HUES48 (cell line): ENCODE measurements at regions not wholly inside any gene's neighbourhood (a gene's known extent, or its start where the extent isn't known, plus 50 kb on each side); places are given as distances from the start of the nearest gene placed in this dataset.
A peak's percentile ranks its signal among the peaks of the same experiment; 100 is the strongest.

Experiments
- H3K27ac ChIP-seq: one replicate; pipeline ENCODE4 v1.7.0; 2013; ENCODE audit warnings: low read depth, low read length, inconsistent platforms
- H3K27me3 ChIP-seq: 2 replicates; pipeline ENCODE4 v1.6.1; 2013; ENCODE audit warnings: mild to moderate bottlenecking, low read length; ENCODE audit not compliant: control insufficient read depth, insufficient read depth
- H3K36me3 ChIP-seq: 2 replicates; pipeline ENCODE4 v1.6.1; 2013; ENCODE audit warnings: low read length; ENCODE audit not compliant: control insufficient read depth, insufficient read depth
- H3K4me1 ChIP-seq: 2 replicates; pipeline ENCODE4 v1.6.1; 2013; ENCODE audit warnings: mild to moderate bottlenecking, low read length; ENCODE audit not compliant: control insufficient read depth, insufficient read depth
- H3K4me3 ChIP-seq: 2 replicates; pipeline ENCODE4 v1.5.1; 2013; ENCODE audit warnings: mild to moderate bottlenecking, low read depth, low read length
- H3K9ac ChIP-seq: 2 replicates; pipeline ENCODE4 v1.6.1; 2013; ENCODE audit warnings: mild to moderate bottlenecking, low read depth, low read length, moderate library complexity
- H3K9me3 ChIP-seq: 2 replicates; pipeline ENCODE4 v1.6.1; 2013; ENCODE audit warnings: low read length; ENCODE audit not compliant: control insufficient read depth, insufficient read depth

DNA sequence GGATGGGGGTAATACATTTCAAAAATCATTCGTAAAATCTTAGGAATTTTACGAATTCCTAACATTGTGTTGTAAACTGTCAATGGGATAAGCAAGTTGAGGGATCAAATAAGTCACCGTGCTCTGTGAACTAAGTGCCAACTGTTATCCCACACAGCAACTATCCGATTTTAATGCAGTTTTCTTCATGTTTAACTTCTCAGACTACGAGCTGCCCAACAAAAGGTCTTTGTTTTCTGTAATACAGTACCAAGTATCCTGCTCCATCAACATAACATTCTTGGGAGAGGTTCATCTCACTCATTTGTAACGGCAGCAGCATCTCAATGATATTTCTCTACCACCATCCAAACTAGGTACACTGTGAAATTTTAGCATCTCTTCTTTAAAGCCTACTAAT lies 654.1 kb upstream of the LMCD1 start:
- Histone ChIP-seq H3K4me1 (peaks cover 3% of the 10 kb centered on the region; the same call in 1 of the 2 replicates), H3K9ac (no peak overlapping the region), H3K9me3 (no peaks in the 10 kb centered on the region), H3K27ac (no peak overlapping the region), H3K36me3 (no peaks in the 10 kb centered on the region), H3K4me3 (no peak overlapping the region), H3K27me3 (no peaks in the 10 kb centered on the region)

DNA sequence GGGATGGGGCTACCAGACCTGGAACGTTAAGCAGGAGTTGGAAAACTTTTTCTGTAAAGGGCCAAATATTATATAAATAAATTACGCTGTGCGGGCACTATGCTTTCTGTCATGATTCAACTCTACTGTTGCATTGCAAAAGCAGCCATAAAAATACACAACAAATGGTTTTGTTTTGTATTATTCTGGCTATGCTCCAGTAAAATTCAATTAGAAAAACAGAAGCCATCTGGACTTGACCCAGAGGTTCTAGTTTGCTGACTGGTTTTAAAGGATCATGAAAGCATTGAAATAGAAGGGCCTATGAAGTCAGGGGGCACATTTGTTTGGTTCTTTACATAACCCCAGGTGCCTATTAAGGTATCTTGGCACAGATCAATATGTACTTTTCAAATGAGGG lies 647.4 kb upstream of the LMCD1 start:
- Histone ChIP-seq H3K4me3 (no peak overlapping the region), H3K36me3 (no peaks in the 10 kb centered on the region), H3K4me1 (peaks cover 8% of the 10 kb centered on the region), H3K27me3 (no peaks in the 10 kb centered on the region), H3K27ac (no peak overlapping the region), H3K9ac (no peak overlapping the region), H3K9me3 (no peaks in the 10 kb centered on the region)

DNA sequence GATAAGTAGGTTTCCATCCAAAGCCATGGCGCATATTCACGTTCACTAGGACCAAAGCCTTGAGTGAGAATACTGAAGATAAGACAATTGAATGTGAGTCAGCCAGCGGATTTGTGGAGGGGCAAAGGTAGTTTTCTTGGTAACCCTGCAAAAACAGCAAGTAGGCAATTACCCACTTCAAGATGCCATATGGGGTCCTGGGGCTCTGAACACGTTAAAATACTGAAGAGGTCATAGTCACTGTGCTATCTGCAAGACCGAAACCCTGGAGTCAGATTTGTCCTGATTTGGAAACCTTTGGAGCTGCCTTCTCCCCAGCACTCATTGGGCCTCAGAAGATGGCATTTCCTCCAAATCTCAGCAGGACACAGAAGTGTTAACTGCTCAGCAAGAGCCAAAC lies 646.9 kb upstream of the LMCD1 start:
- Histone ChIP-seq H3K4me3 (no peak overlapping the region), H3K27me3 (no peaks in the 10 kb centered on the region), H3K9ac (no peak overlapping the region), H3K4me1 (peaks cover 8% of the 10 kb centered on the region), H3K9me3 (no peaks in the 10 kb centered on the region), H3K27ac (no peak overlapping the region), H3K36me3 (no peaks in the 10 kb centered on the region)

DNA sequence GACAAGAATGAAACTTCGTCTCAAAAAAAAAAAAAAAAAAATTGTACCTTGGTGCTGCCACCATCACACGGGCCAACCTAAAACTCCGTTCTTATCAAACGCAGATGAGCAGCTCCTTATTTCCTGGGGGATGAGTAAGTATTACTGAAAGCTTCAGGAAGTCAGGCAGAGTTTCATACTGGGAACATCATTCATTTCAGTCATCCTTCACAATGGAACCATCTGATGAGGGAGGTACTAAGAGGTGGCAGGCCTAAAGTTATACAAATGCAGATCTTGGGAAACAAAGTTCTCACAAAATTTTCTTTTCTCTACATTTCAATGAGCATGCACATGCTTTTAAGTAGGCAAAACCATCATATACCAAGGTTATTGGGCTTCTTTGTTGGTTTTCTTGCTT lies 636.0 kb upstream of the LMCD1 start:
- Histone ChIP-seq H3K9ac (no peak overlapping the region), H3K27ac (peak overlapping the region; percentile 17), H3K4me3 (no peak overlapping the region), H3K9me3 (no peaks in the 10 kb centered on the region), H3K27me3 (no peaks in the 10 kb centered on the region), H3K4me1 (no peaks in the 10 kb centered on the region), H3K36me3 (no peaks in the 10 kb centered on the region)

DNA sequence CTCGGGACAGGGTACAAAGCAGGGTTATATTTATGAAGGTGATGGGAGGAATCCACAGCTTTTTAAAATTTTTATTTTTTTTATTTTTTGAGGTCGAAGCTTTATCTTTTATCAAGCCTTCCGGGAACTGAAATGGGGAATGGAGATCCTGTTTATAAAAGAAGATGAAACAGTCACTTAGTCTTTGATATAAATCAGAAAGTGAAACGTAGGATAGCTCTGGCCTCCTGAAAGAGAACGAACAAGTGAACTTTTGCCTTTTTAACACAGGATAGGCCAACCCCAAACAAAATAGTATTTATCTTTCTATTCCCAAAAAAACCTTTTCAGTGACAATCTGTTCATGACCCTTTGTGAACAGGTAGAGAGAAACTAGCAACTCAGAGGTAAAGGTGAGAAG lies 634.0 kb upstream of the LMCD1 start:
- no peaks in the 10 kb centered on the region for H3K27me3 ChIP-seq
- H3K27ac ChIP-seq = no peak overlapping the region
- H3K4me1 ChIP-seq = no peaks in the 10 kb centered on the region
- no peak overlapping the region for H3K4me3 ChIP-seq
- H3K9me3 ChIP-seq = no peaks in the 10 kb centered on the region
- no peak overlapping the region for H3K9ac ChIP-seq
- H3K36me3 ChIP-seq = no peaks in the 10 kb centered on the region

DNA sequence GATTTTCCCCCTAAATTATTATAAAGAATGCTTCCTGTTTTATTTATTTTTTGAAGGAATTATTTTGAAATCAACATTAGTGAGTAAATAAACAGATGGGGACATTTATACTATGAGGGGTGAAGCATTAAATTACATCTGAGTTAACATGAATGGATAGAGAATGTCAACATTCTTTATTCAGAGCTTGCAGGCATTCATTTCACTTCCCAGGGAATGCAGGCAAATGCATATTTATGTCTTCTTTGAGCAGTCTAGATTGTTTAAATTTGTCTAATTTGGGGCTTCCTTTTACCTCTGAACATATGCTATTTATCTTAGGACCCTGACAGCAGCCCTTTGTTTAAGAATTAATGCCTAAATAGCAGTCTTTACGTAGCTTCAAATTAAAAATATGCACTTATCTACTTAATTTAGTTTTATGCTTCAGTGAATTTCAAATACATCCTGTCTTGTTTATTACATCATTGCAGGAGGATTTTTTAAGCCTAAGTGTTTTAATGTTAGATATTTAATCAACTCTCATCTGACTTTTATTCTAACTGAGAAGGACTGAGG lies 630.5 kb upstream of the LMCD1 start:
- no peak overlapping the region for H3K4me3 ChIP-seq
- H3K36me3 ChIP-seq = no peaks in the 10 kb centered on the region
- no peak overlapping the region for H3K27ac ChIP-seq
- H3K27me3 ChIP-seq = no peaks in the 10 kb centered on the region
- no peaks in the 10 kb centered on the region for H3K4me1 ChIP-seq
- H3K9ac ChIP-seq = no peak overlapping the region
- H3K9me3 ChIP-seq = no peaks in the 10 kb centered on the region

DNA sequence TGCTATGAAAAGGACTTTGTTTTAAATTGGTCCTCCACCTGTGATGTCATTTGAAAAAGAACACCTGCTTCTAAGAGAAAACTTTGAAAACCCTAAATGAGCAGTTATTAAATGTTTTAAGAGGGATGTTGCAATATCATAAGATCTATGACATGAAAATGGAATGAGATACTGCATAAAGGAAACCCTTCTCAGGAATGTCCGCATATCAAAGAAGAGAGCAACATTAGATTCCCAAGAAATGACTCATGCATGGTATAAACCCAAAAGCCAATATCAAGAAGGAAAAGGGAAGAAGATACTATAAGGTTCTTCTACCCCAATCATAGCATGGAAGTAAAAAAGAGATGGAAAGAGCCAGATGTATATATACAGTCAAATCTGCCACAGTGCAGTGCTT lies 627.5 kb upstream of the LMCD1 start:
- H3K27me3 ChIP-seq = no peaks in the 10 kb centered on the region
- no peaks in the 10 kb centered on the region for H3K4me1 ChIP-seq
- H3K36me3 ChIP-seq = no peaks in the 10 kb centered on the region
- no peak overlapping the region for H3K4me3 ChIP-seq
- H3K9me3 ChIP-seq = no peaks in the 10 kb centered on the region
- no peak overlapping the region for H3K9ac ChIP-seq
- no peak overlapping the region for H3K27ac ChIP-seq

DNA sequence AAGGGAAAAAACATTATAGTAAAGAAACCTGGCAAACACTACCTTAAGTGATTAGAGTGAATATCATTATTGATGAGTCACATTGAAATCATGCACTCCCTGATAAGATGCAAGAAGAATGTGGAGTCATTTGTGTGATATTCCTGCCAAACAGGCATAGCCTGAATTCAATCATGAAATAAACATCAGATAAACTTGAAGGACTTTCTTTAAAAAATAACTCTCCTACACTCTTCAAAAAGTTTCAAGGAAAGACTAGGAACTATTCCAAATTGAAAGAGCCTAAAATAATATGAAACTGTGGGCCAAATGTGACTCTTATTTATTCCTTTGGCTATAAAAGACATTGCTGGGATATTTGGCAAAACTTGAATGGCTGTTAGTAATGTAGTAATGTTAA lies 625.7 kb upstream of the LMCD1 start:
- no peak overlapping the region for H3K9ac ChIP-seq
- no peak overlapping the region for H3K4me3 ChIP-seq
- no peaks in the 10 kb centered on the region for H3K36me3 ChIP-seq
- no peaks in the 10 kb centered on the region for H3K27me3 ChIP-seq
- no peaks in the 10 kb centered on the region for H3K9me3 ChIP-seq
- H3K4me1 ChIP-seq = no peaks in the 10 kb centered on the region
- no peak overlapping the region for H3K27ac ChIP-seq

DNA sequence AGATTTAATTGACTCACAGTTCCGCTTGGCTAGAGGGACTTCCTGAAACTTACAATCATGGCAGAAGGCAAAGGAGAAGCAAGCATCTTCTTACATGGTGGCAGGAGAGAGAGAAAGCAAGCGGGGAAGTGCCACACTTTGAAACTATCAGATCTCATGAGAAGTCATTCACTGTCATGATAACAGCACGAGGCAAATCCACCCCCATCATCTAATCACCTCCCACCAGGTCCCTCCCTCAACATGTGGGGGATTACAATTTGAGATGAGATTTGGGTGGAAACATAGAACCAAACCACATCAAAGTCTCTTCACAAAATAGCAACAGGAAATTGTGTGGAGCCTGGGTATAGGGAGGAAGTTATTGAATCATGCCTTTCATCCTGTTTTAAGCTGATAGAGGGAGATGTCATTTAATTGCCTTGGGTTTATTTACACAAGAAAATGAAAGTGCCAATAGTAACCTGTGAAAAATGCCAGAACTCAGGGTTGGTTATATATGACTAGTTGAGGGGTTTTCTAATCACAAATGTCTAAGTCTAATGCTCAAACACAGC lies 624.8 kb upstream of the LMCD1 start:
- Histone ChIP-seq H3K9me3 (no peaks in the 10 kb centered on the region), H3K27me3 (no peaks in the 10 kb centered on the region), H3K36me3 (no peaks in the 10 kb centered on the region)

DNA sequence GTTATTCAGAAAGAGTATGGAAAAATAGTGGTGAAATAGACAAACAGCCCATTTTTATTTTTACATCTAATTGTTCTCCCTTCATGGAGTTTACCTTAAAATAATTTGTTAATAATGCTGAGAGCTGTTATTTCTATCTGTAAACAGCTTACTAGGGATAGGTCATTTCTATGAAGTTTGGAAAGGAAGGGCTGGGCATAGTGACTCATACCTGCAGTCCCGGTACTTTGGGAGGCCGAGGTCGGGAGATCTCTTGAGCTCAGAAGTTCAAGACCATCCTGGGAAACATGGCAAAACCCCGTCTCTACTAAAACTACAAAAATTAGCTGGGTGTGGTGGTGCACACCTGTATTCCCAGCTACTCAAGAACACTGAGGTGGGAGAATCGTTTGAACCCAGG lies 624.3 kb upstream of the LMCD1 start:
- Histone ChIP-seq H3K9ac (no peak overlapping the region), H3K27me3 (no peaks in the 10 kb centered on the region), H3K9me3 (no peaks in the 10 kb centered on the region), H3K4me3 (no peak overlapping the region), H3K36me3 (no peaks in the 10 kb centered on the region), H3K27ac (no peak overlapping the region), H3K4me1 (no peaks in the 10 kb centered on the region)

More for the DNA sequence above, 624.8 kb upstream of the LMCD1 start:
- Histone ChIP-seq H3K9ac (no peak overlapping the region), H3K4me3 (no peak overlapping the region), H3K27ac (no peak overlapping the region), H3K4me1 (no peaks in the 10 kb centered on the region)

DNA sequence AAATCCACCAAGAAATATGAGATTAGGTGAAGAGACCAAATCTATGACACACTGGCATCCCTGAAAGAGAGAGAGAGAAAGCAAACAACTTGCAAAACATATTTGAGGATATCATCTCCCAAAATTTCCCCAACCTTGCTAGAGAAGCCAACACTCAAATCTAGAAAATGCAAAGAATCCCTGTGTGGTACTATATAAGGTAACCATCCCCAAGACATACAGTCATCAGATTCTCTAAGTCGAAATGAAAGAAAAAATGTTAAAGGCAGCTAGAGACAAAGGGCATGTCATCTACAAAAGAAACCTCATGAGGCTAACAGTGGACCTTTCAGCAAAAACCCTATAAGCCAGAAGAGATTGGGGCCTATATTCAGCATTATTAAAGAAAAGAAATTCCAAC lies 622.1 kb upstream of the LMCD1 start:
- H3K9me3 ChIP-seq = no peaks in the 10 kb centered on the region
- H3K9ac ChIP-seq = no peak overlapping the region
- H3K36me3 ChIP-seq = no peaks in the 10 kb centered on the region
- no peak overlapping the region for H3K4me3 ChIP-seq
- H3K27ac ChIP-seq = no peak overlapping the region
- no peaks in the 10 kb centered on the region for H3K4me1 ChIP-seq
- H3K27me3 ChIP-seq = no peaks in the 10 kb centered on the region
